Breast epithelium (tissue), 3 donors: ENCODE measurements at regions not wholly inside any gene's neighbourhood (a gene's known extent, or its start where the extent isn't known, plus 50 kb on each side); places are given as distances from the start of the nearest gene placed in this dataset.

Experiments
- POLR2A ChIP-seq: fragments of 450-650 bp; IDR thresholded peaks from one replicate; pipeline ENCODE4 v1.6.1; 2016; ENCODE audit warnings: antibody characterized with exemption, mild to moderate bottlenecking, moderate library complexity
- POLR2AphosphoS5 ChIP-seq, 3 donors: sonication (generic); formaldehyde crosslinking; IDR thresholded peaks; one replicate each; pipeline ENCODE4 v1.6.1; 2017; ENCODE audit warnings: antibody characterized with exemption in 3 of 3
- TF ChIP-seq, protein P1 (sequence below), 3 donors: fragments of 450-650 bp; IDR thresholded peaks; one replicate each; pipeline ENCODE4 v1.5.1; 2016 to 2017; ENCODE audit warnings: antibody characterized with exemption in 3 of 3, mild to moderate bottlenecking in 3 of 3, moderate library complexity in 3 of 3

- TF ChIP-seq, protein P1, sequence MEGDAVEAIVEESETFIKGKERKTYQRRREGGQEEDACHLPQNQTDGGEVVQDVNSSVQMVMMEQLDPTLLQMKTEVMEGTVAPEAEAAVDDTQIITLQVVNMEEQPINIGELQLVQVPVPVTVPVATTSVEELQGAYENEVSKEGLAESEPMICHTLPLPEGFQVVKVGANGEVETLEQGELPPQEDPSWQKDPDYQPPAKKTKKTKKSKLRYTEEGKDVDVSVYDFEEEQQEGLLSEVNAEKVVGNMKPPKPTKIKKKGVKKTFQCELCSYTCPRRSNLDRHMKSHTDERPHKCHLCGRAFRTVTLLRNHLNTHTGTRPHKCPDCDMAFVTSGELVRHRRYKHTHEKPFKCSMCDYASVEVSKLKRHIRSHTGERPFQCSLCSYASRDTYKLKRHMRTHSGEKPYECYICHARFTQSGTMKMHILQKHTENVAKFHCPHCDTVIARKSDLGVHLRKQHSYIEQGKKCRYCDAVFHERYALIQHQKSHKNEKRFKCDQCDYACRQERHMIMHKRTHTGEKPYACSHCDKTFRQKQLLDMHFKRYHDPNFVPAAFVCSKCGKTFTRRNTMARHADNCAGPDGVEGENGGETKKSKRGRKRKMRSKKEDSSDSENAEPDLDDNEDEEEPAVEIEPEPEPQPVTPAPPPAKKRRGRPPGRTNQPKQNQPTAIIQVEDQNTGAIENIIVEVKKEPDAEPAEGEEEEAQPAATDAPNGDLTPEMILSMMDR (IDR thresholded peaks at IDR 0.05): no peak
- TF ChIP-seq POLR2A (no peak), POLR2AphosphoS5 (IDR thresholded peaks at IDR 0.05) (no peak)
Observed at GRCh38 chr4:181957088-181957487, 286.1 kb upstream of the TENM3 start.
